GM23248 (cell line): ENCODE measurements at regions not wholly inside any gene's neighbourhood (a gene's known extent, or its start where the extent isn't known, plus 50 kb on each side); places are given as distances from the start of the nearest gene placed in this dataset.

Source experiments
- DNase-seq: peaks from one replicate; pipeline ENCODE4 v3.0.0-alpha.2; 2015
- H2AFZ ChIP-seq: fragments of 200-600 bp; sonication (generic); 2 replicates; pipeline ENCODE4 v1.6.1; 2016; ENCODE audit warnings: antibody characterized with exemption
- H3F3A ChIP-seq: fragments of 200-600 bp; sonication (generic); 2 replicates; pipeline ENCODE4 v1.6.1; 2016; ENCODE audit warnings: mild to moderate bottlenecking, antibody characterized with exemption, mixed run types; ENCODE audit not compliant: insufficient read depth
- H3K27ac ChIP-seq: fragments of 200-600 bp; sonication (generic); 2 replicates; pipeline ENCODE4 v1.5.1; 2016; ENCODE audit warnings: mild to moderate bottlenecking
- H3K27me3 ChIP-seq: fragments of 200-600 bp; sonication (generic); replicated peaks from 2 replicates; pipeline ENCODE4 v1.6.1; 2016; ENCODE audit warnings: mild to moderate bottlenecking; ENCODE audit not compliant: insufficient read depth
- H3K36me3 ChIP-seq: fragments of 200-600 bp; sonication (generic); 2 replicates; pipeline ENCODE4 v1.6.1; 2016; ENCODE audit warnings: low read depth, mild to moderate bottlenecking
- H3K4me1 ChIP-seq: fragments of 200-600 bp; sonication (generic); 2 replicates; pipeline ENCODE4 v1.6.1; 2016; ENCODE audit warnings: mild to moderate bottlenecking; ENCODE audit not compliant: insufficient read depth
- H3K4me2 ChIP-seq: fragments of 200-600 bp; sonication (generic); one replicate; pipeline ENCODE4 v1.6.1; 2016; ENCODE audit warnings: mild to moderate bottlenecking; ENCODE audit not compliant: unreplicated experiment
- H3K4me3 ChIP-seq: fragments of 200-600 bp; sonication (generic); 2 replicates; pipeline ENCODE4 v1.5.1; 2016; ENCODE audit warnings: mild to moderate bottlenecking
- H3K79me2 ChIP-seq: fragments of 200-600 bp; sonication (generic); 2 replicates; pipeline ENCODE4 v1.6.1; 2016; ENCODE audit warnings: mild to moderate bottlenecking; ENCODE audit not compliant: insufficient read depth
- H3K9ac ChIP-seq: fragments of 200-600 bp; sonication (generic); 2 replicates; pipeline ENCODE4 v1.6.1; 2016; ENCODE audit warnings: mild to moderate bottlenecking
- H3K9me2 ChIP-seq: fragments of 200-600 bp; sonication (generic); 2 replicates; pipeline ENCODE4 v1.6.1; 2016; ENCODE audit warnings: mixed run types, mild to moderate bottlenecking, moderate library complexity; ENCODE audit not compliant: insufficient read depth
- H3K9me3 ChIP-seq: fragments of 200-600 bp; sonication (generic); one replicate; pipeline ENCODE4 v1.6.1; 2017; ENCODE audit warnings: low read depth
- H4K20me1 ChIP-seq: fragments of 200-600 bp; sonication (generic); 2 replicates; pipeline ENCODE4 v1.6.0; 2016; ENCODE audit not compliant: insufficient read depth
- EZH2 ChIP-seq: fragments of 200-600 bp; sonication (generic); IDR thresholded peaks from 2 replicates; pipeline ENCODE4 v1.6.1; 2018; ENCODE audit warnings: antibody characterized with exemption, mild to moderate bottlenecking; ENCODE audit not compliant: insufficient read depth, poor library complexity, severe bottlenecking
- EZH2phosphoT487 ChIP-seq: fragments of 200-600 bp; sonication (generic); IDR thresholded peaks from 2 replicates; pipeline ENCODE4 v1.6.1; 2018; ENCODE audit warnings: antibody characterized with exemption, moderate library complexity, mild to moderate bottlenecking, low read depth; ENCODE audit not compliant: insufficient read depth
- WGBS, 2 experiments: methylation state at CpG; one replicate each; pipeline ENCODE4 v1.1.6; 2015 to 2017; ENCODE audit warnings: low lambda C conversion rate in 2 of 2, low coverage in 1 of 2; ENCODE audit errors: missing lambda C conversion rate in 2 of 2; 5-methylcytosine and 5-hydroxymethylcytosine counted together
- in situ Hi-C: fragments of 300-500 bp; cut with MboI; formaldehyde crosslinking; loops from 2 replicates; pipeline ENCODE4 v1.15.0; 2020

DNA sequence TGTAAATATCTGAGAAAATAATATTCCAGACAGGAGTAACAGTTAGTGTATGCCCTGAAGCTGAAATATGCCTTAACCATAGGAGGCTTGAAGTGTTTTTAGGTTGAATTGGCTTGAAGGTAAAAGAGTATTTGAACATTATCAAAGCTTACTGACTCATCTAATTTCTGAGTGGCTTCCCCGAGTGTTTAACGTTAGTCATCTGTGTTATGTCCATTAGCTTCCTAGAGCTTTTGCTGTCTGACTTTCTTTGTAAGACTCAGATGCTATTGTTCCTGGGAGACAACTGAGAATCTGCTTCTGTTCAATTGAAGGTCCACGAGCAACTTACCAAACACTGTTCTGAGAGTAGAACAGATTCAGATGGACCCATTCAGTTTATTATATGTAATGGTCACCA, 656.8 kb upstream of the NECTIN3 start:
- H3K9ac ChIP-seq, result no peak overlapping the region
- peak; percentile 84 for DNase-seq

DNA sequence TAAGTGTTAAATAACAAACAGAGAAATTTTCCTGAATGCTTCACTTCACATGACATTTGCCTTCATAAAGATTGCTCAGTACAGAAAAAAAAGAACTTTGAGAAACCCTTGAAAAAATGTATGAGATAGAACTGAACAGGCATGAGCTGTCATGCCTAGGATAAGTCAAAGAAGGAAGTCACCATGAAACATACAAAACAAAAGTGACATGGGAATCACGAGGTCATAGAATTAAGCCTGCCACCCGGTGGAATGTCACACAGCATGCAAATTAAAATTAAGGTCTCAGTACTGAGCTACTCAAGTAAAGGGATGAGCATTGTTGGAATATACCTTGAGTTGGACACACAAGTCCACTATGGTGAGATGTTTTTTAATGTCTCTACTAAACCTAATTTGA, 652.5 kb upstream of the NECTIN3 start:
- peaks cover 47% of the 10 kb centered on the region for H3F3A ChIP-seq
- no peaks in the 10 kb centered on the region for H3K36me3 ChIP-seq
- TF ChIP-seq EZH2phosphoT487 (no peak), EZH2 (no peak)
- no peak overlapping the region for H3K4me3 ChIP-seq
- H3K9me2 ChIP-seq, result no peaks in the 10 kb centered on the region
- H3K9me3 ChIP-seq, result no peaks in the 10 kb centered on the region
- peak overlapping the region; percentile 47 for H2AFZ ChIP-seq
- H3K9ac ChIP-seq, result no peak overlapping the region
- peak overlapping the region; percentile 69 for H3K4me2 ChIP-seq
- H3K4me1 ChIP-seq, result peaks cover 47% of the 10 kb centered on the region
- WGBS, 2 experiments, result 15 to 30% methylated on average over 2 of the region's 2 CpGs
- H4K20me1 ChIP-seq, result no peaks in the 10 kb centered on the region
- H3K79me2 ChIP-seq, result no peaks in the 10 kb centered on the region
- peak overlapping the region; percentile 80 for H3K27ac ChIP-seq
- DNase-seq, result peak; percentile 3
- no peaks in the 10 kb centered on the region for H3K27me3 ChIP-seq
- in situ Hi-C loops, result no loop called here

More for the DNA sequence above, 656.8 kb upstream of the NECTIN3 start:
- Histone ChIP-seq H3F3A (peaks cover 40% of the 10 kb centered on the region), H4K20me1 (no peaks in the 10 kb centered on the region), H3K36me3 (no peaks in the 10 kb centered on the region), H3K27me3 (no peaks in the 10 kb centered on the region), H3K4me1 (peaks cover 45% of the 10 kb centered on the region), H3K79me2 (no peaks in the 10 kb centered on the region), H2AFZ (peak overlapping the region; percentile 57), H3K27ac (peak overlapping the region; percentile 76), H3K4me3 (no peak overlapping the region), H3K4me2 (peak overlapping the region; percentile 66), H3K9me2 (0 out of 2 replicates have a peak, but pooled peaks cover 3% of the 10 kb centered on the region), H3K9me3 (no peaks in the 10 kb centered on the region)
- TF ChIP-seq EZH2phosphoT487 (no peak), EZH2 (no peak)
- 0% methylated on average over 3 of the region's 3 CpGs for WGBS, 2 experiments
- in situ Hi-C loops, result no loop called here

DNA sequence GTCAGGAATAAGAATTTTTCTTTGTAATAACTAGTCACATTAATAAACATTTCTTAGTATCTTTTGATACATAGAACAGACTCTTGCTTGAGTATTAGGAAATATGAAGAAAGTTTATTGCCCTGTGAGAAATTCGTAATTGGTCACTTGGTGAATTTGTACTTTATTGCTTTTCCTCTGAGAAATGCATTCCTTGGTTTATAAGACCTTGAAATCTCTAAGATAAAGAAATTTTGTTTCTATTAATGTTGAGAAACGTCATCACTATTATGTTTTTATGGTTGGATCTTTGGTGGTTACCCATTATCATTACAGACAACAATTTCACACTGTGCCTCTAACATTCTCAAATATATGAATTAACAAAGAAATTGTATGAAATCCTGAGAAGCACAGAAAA, 652.0 kb upstream of the NECTIN3 start:
- no peaks in the 10 kb centered on the region for H4K20me1 ChIP-seq
- peak; percentile 12 for DNase-seq
- H3K79me2 ChIP-seq, result no peaks in the 10 kb centered on the region
- WGBS, 2 experiments, result 62 to 68% methylated on average over 2 of the region's 2 CpGs
- H3K36me3 ChIP-seq, result no peaks in the 10 kb centered on the region
- peak overlapping the region; percentile 47 for H2AFZ ChIP-seq
- H3K9me2 ChIP-seq, result no peaks in the 10 kb centered on the region
- in situ Hi-C loops, result no loop called here
- peak overlapping the region; percentile 62 for H3K4me3 ChIP-seq
- no peaks in the 10 kb centered on the region for H3K9me3 ChIP-seq
- no peak for TF ChIP-seq EZH2
- no peak for TF ChIP-seq EZH2phosphoT487
- H3K9ac ChIP-seq, result 0 out of 2 replicates have a peak overlapping the region, but pooled peaks have one; percentile 0
- no peaks in the 10 kb centered on the region for H3K27me3 ChIP-seq
- H3K4me2 ChIP-seq, result peak overlapping the region; percentile 69
- peaks cover 42% of the 10 kb centered on the region for H3K4me1 ChIP-seq
- peaks cover 43% of the 10 kb centered on the region for H3F3A ChIP-seq
- H3K27ac ChIP-seq, result peak overlapping the region; percentile 80

DNA sequence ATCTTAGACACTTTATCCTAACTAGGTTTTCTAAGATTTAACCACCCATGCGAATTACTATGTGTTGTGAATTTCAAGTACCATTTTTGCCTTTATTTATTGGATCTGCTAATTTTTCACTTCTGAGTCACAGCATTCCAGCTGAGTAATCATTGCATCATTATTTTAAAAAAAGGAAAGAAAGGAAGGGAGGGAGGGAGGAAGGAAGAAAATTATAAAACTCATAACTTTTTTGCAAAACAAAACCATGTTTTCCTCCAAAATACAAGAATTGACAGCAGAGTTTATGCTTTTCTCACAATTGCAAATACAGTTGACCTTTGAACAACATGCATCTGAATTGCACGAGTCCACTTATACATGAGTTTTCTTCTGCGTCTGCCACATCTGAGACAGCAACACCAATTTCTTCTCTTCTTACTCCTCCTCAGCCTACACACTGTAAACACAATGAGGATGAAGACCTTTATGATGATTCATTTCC, 651.4 kb upstream of the NECTIN3 start:
- no peaks in the 10 kb centered on the region for H4K20me1 ChIP-seq
- in situ Hi-C loops, result no loop called here
- H3K9me3 ChIP-seq, result no peaks in the 10 kb centered on the region
- H3K36me3 ChIP-seq, result no peaks in the 10 kb centered on the region
- H3K4me3 ChIP-seq, result peak overlapping the region; percentile 62
- H3K79me2 ChIP-seq, result no peaks in the 10 kb centered on the region
- H3K4me2 ChIP-seq, result peak overlapping the region; percentile 69
- peak overlapping the region; percentile 27 for H3K9ac ChIP-seq
- H2AFZ ChIP-seq, result peak overlapping the region; percentile 60
- DNase-seq, result peak; percentile 79
- no peaks in the 10 kb centered on the region for H3K9me2 ChIP-seq
- TF ChIP-seq EZH2 (no peak), EZH2phosphoT487 (no peak)
- whole genome bisulfite sequencing, 2 experiments, result 0 to 5% methylated on average over 3 of the region's 3 CpGs
- peak overlapping the region; percentile 80 for H3K27ac ChIP-seq
- H3K27me3 ChIP-seq, result no peaks in the 10 kb centered on the region
- H3F3A ChIP-seq, result peaks cover 37% of the 10 kb centered on the region
- H3K4me1 ChIP-seq, result peaks cover 36% of the 10 kb centered on the region

DNA sequence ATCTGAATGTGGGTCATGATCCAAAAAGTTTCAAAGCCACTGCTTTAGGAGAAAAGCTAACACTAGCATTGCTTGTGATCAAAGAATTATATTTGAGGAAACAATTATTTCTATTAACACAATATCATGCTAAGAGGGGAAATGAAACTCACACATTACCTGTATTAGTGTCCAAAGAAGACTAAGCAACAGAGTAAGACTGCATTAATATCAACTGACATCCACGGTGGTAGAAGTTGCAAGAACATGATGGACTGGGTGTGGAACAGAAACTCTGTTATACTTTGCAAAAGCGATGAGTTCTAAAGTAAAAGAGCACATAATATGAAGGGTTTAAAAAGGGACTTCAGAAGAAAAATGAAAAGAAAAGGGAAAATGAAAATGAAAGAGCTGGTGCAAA, 648.3 kb upstream of the NECTIN3 start:
- Histone ChIP-seq H3K9me2 (no peaks in the 10 kb centered on the region), H3K27ac (no peak overlapping the region), H3K4me3 (no peak overlapping the region), H3K9ac (no peak overlapping the region), H3K27me3 (no peaks in the 10 kb centered on the region), H3F3A (peaks cover 29% of the 10 kb centered on the region), H4K20me1 (no peaks in the 10 kb centered on the region), H3K9me3 (no peaks in the 10 kb centered on the region), H3K4me1 (peaks cover 26% of the 10 kb centered on the region), H3K4me2 (no peak overlapping the region), H3K36me3 (no peaks in the 10 kb centered on the region), H2AFZ (no peak overlapping the region), H3K79me2 (no peaks in the 10 kb centered on the region)
- TF ChIP-seq EZH2 (no peak), EZH2phosphoT487 (no peak)
- no peak for DNase-seq
- in situ Hi-C loops, result no loop called here
- 93 to 96% methylated on average over 2 of the region's 2 CpGs for WGBS, 2 experiments
